ENCODE measurements at regions not wholly inside any gene's neighbourhood (a gene's known extent, or its start where the extent isn't known, plus 50 kb on each side); places are given as distances from the start of the nearest gene placed in this dataset.

- TF ChIP-seq CTCF (conservative IDR thresholded peaks at IDR 0.05; ENCODE audit: low read depth in 2 of 2) (no peak), CREB1 (CRISPR knock-in tag; IDR thresholded peaks at IDR 0.05; ENCODE audit: low read depth) (no peak)
Observed at GRCh38 chr9:73234008-73234360, 82.3 kb downstream of the ANXA1 start (continued).

- H3K27ac ChIP-seq (ENCODE audit: low read depth), result no peak overlapping the region
- TF ChIP-seq CREB1 (CRISPR knock-in tag; IDR thresholded peaks at IDR 0.05; ENCODE audit: low read depth) (no peak), NANOG (IDR thresholded peaks at IDR 0.05; ENCODE audit: borderline replicate concordance) (no peak), POLR2AphosphoS5 (IDR thresholded peaks at IDR 0.05; ENCODE audit: low read depth) (no peak), EZH2 (IDR thresholded peaks at IDR 0.05; ENCODE audit: low read depth, unreplicated experiment) (no peak), JUNB (IDR thresholded peaks at IDR 0.05; ENCODE audit: unreplicated experiment) (no peak), REST (IDR thresholded peaks at IDR 0.05; ENCODE audit: unreplicated experiment) (no peak), ZNF114 (CRISPR knock-in tag; IDR thresholded peaks at IDR 0.05) (no peak), ETS1 (IDR thresholded peaks at IDR 0.05) (no peak), ZNF331 (CRISPR knock-in tag; IDR thresholded peaks at IDR 0.05; ENCODE audit: low read depth) (no peak), CTCF (conservative IDR thresholded peaks at IDR 0.05; ENCODE audit: low read depth in 2 of 2) (no peak), EZH2phosphoT487 (IDR thresholded peaks at IDR 0.05; ENCODE audit: unreplicated experiment) (no peak)
Observed at GRCh38 chr9:73237140-73237539, 85.5 kb downstream of the ANXA1 start.

More at GRCh38 chr9:73237140-73237539, 85.5 kb downstream of the ANXA1 start:
- Histone ChIP-seq H3K79me2 (replicated peaks; ENCODE audit: insufficient read depth) (no peaks in the 10 kb centered on the region), H3F3A (replicated peaks; ENCODE audit: low read depth) (no peaks in the 10 kb centered on the region), H3K4me1 (ENCODE audit: insufficient read depth) (peaks cover 2% of the 10 kb centered on the region; the same call in 1 of the 2 replicates), H3K27me3 (ENCODE audit: insufficient read depth) (no peaks in the 10 kb centered on the region), H2AFZ (no peak overlapping the region), H3K9me2 (ENCODE audit: insufficient read depth) (peaks cover 4% of the 10 kb centered on the region; the same call in 1 of the 2 replicates), H4K20me1 (replicated peaks; ENCODE audit: insufficient read depth) (no peaks in the 10 kb centered on the region), H3K4me3 (no peak overlapping the region), H3K36me3 (ENCODE audit: insufficient read depth) (no peaks in the 10 kb centered on the region), H3K4me2 (no peak overlapping the region)
- H3K4me1 Mint-ChIP-seq, result peaks cover 13% of the 10 kb centered on the region
- no peaks in the 10 kb centered on the region for H3K9me3 Mint-ChIP-seq
- ATAC-seq (no peak), DNase-seq (ENCODE audit: low spot score) (no peak)
- H3K36me3 Mint-ChIP-seq (ENCODE audit: low read depth), result no peaks in the 10 kb centered on the region
- no peak overlapping the region for H3K27ac Mint-ChIP-seq
- H3K27me3 Mint-ChIP-seq (ENCODE audit: insufficient read depth, low read depth, poor library complexity), result peaks cover 2% of the 10 kb centered on the region
- H3K4me3 Mint-ChIP-seq, result no peak overlapping the region
